GM18858 (cell line): ENCODE measurements at regions not wholly inside any gene's neighbourhood (a gene's known extent, or its start where the extent isn't known, plus 50 kb on each side); places are given as distances from the start of the nearest gene placed in this dataset.

Experiments
- ATAC-seq: cut with Tn5 transposase; IDR thresholded peaks from one replicate; pipeline ENCODE4 v1.9.1; 2021; ENCODE audit not compliant: unreplicated experiment

- ATAC-seq = peak; percentile 93
These were observed 262.0 kb downstream of the ADRA2A start for GRCh38 chr10:111338805-111339204.

GRCh38 chr10:111344804-111345203 is 268.0 kb downstream of the ADRA2A start:
- ATAC-seq = no peak

- ATAC-seq = no peak
These were observed 270.7 kb downstream of the ADRA2A start for GRCh38 chr10:111347386-111348013.

- ATAC-seq = no peak
These were observed 271.2 kb downstream of the ADRA2A start for GRCh38 chr10:111348076-111348475.

- no peak for ATAC-seq
These were observed 278.0 kb downstream of the ADRA2A start for GRCh38 chr10:111354859-111355258.

GRCh38 chr10:111356571-111356970 is 279.7 kb downstream of the ADRA2A start:
- no peak for ATAC-seq

- ATAC-seq = no peak
These were observed 281.0 kb downstream of the ADRA2A start for GRCh38 chr10:111357859-111358258.

GRCh38 chr10:111360260-111360925 is 283.6 kb downstream of the ADRA2A start:
- peak; percentile 88 for ATAC-seq

GRCh38 chr10:111367531-111367930 is 290.7 kb downstream of the ADRA2A start:
- no peak for ATAC-seq

- no peak for ATAC-seq
These were observed 293.3 kb downstream of the ADRA2A start for GRCh38 chr10:111370101-111370500.

GRCh38 chr10:111373696-111374095 is 296.9 kb downstream of the ADRA2A start:
- ATAC-seq = no peak

- no peak for ATAC-seq
These were observed 302.8 kb downstream of the ADRA2A start for GRCh38 chr10:111379534-111380187.

GRCh38 chr10:111384556-111384955 is 307.7 kb downstream of the ADRA2A start:
- ATAC-seq = no peak

GRCh38 chr10:111390813-111391563 is 314.2 kb downstream of the ADRA2A start:
- ATAC-seq = no peak

GRCh38 chr10:111392159-111392558 is 315.3 kb downstream of the ADRA2A start:
- ATAC-seq = no peak

GRCh38 chr10:111392910-111393309 is 316.1 kb downstream of the ADRA2A start:
- ATAC-seq = no peak

- no peak for ATAC-seq
These were observed 333.9 kb downstream of the ADRA2A start for GRCh38 chr10:111410740-111411139.

GRCh38 chr10:111425459-111425858 is 348.6 kb downstream of the ADRA2A start:
- no peak for ATAC-seq

GRCh38 chr10:111429288-111430028 is 352.6 kb downstream of the ADRA2A start:
- no peak for ATAC-seq

- no peak for ATAC-seq
These were observed 353.2 kb downstream of the ADRA2A start for GRCh38 chr10:111430070-111430469.

- no peak for ATAC-seq
These were observed 355.8 kb downstream of the ADRA2A start for GRCh38 chr10:111432588-111432987.
